K562 (cell line): ENCODE measurements at regions not wholly inside any gene's neighbourhood (a gene's known extent, or its start where the extent isn't known, plus 50 kb on each side); places are given as distances from the start of the nearest gene placed in this dataset.

Experiments
- ATAC-seq: fragments of 200-7000 bp; cut with Tn5 transposase; 3 replicates; pipeline ENCODE4 v1.9.1; 2020; ENCODE audit warnings: moderate library complexity
- BruUV-seq: library from RNA; stranded (reverse); fragments of 400-500 nt; replicated peaks from 2 replicates; lab custom pipeline; 2021; lab: Mats Ljungman, UMichigan
- CTCF ChIA-PET: fragments of 300-600 bp; formaldehyde crosslinking; extraction: SDS; loops from one replicate; lab custom pipeline; 2021; ENCODE audit warnings: low intra/inter-chr PET ratio; lab: Yijun Ruan, JAX
- POLR2A ChIA-PET: fragments of 300-600, 350-650 bp; sonication (Branson Sonifier 250); formaldehyde crosslinking; extraction: SDS; loops from one replicate; lab custom pipeline; 2021; ENCODE audit warnings: antibody characterized with exemption, inconsistent platforms; lab: Yijun Ruan, JAX
- DNase-seq, 4 experiments: peaks; one replicate each; pipeline versions ENCODE4 v3.0.0 to v3.0.0-alpha.2; 2011 to 2018; ENCODE audit warnings: low spot score in 3 of 4, mixed read lengths in 3 of 4; ENCODE audit errors: extremely low read depth in 1 of 4
- FAIRE-seq: peaks from 2 replicates; lab custom pipeline; 2011; peaks lifted over from hg19 to GRCh38; lab: Jason Lieb, UNC
- H2AFZ ChIP-seq: 2 replicates; pipeline ENCODE4 v1.6.0; 2011; ENCODE audit warnings: low read depth, low read length, control low read depth, inconsistent platforms
- H3K27ac ChIP-seq: fragments of 200-600 bp; 3 replicates; pipeline ENCODE4 v1.8.0; 2011; ENCODE audit warnings: low read depth, mild to moderate bottlenecking, control low read depth, inconsistent platforms, low read length, moderate library complexity, mixed read lengths; ENCODE audit errors: extremely low read depth
- H3K27me3 ChIP-seq, 2 experiments: fragments of 300-600 bp in 1 of 2; 2 replicates in 1 of 2; 3 replicates in 1 of 2; pipeline versions ENCODE4 v1.6.0 to v1.8.0; 2011; ENCODE audit warnings: inconsistent platforms in 2 of 2, low read length in 2 of 2, mild to moderate bottlenecking in 1 of 2, mixed read lengths in 1 of 2, moderate library complexity in 1 of 2; ENCODE audit not compliant: control insufficient read depth in 2 of 2, insufficient read depth in 2 of 2
- H3K36me3 ChIP-seq: fragments of 300-600 bp; 3 replicates; pipeline ENCODE4 v1.8.0; 2011; ENCODE audit warnings: mild to moderate bottlenecking, low read length, inconsistent platforms; ENCODE audit not compliant: control insufficient read depth, insufficient read depth
- H3K4me1 ChIP-seq, 2 experiments: fragments of 200-600 bp in 1 of 2; replicated peaks in 1 of 2; 2 replicates in 1 of 2; 3 replicates in 1 of 2; pipeline versions ENCODE4 v1.5.1 to v1.8.0; 2011; ENCODE audit warnings: inconsistent platforms in 2 of 2, low read length in 2 of 2, mild to moderate bottlenecking in 1 of 2, mixed read lengths in 1 of 2, moderate library complexity in 1 of 2; ENCODE audit not compliant: control insufficient read depth in 2 of 2, insufficient read depth in 2 of 2
- H3K4me2 ChIP-seq: 2 replicates; pipeline ENCODE4 v1.6.1; 2011; ENCODE audit warnings: low read length, control low read depth, inconsistent platforms, mixed read lengths; ENCODE audit not compliant: insufficient read depth
- H3K4me3 ChIP-seq: fragments of 200-600 bp; sonication (generic), shearing (Covaris generic); 2 replicates; pipeline ENCODE4 v1.5.1; 2016; ENCODE audit warnings: control low read depth, inconsistent platforms
- H3K79me2 ChIP-seq: fragments of 200-600 bp; 3 replicates; pipeline ENCODE4 v1.8.0; 2011; ENCODE audit warnings: low read length, inconsistent platforms; ENCODE audit not compliant: control insufficient read depth, insufficient read depth
- H3K9ac ChIP-seq, 2 experiments: 2 replicates each; pipeline versions ENCODE4 v1.6.0 to v1.6.1; 2011; ENCODE audit warnings: low read depth in 2 of 2, low read length in 2 of 2, control low read depth in 1 of 2, inconsistent platforms in 1 of 2, mild to moderate bottlenecking in 1 of 2, mixed read lengths in 1 of 2; ENCODE audit not compliant: insufficient read depth in 1 of 2
- H3K9me1 ChIP-seq: one replicate; pipeline ENCODE4 v1.6.0; 2011; ENCODE audit warnings: inconsistent platforms, mild to moderate bottlenecking, low read length, moderate library complexity; ENCODE audit not compliant: control insufficient read depth, insufficient read depth
- H3K9me3 ChIP-seq: replicated peaks from 2 replicates; pipeline ENCODE4 v1.5.1; 2011; ENCODE audit warnings: low read depth, low read length, inconsistent platforms; ENCODE audit not compliant: control insufficient read depth, insufficient read depth
- H4K20me1 ChIP-seq: replicated peaks from 2 replicates; pipeline ENCODE4 v1.6.1; 2011; ENCODE audit warnings: low read length, inconsistent platforms, mixed read lengths; ENCODE audit not compliant: control insufficient read depth, insufficient read depth
- CBX5 ChIP-seq: IDR thresholded peaks from 2 replicates; pipeline ENCODE4 v1.6.1; 2014; ENCODE audit warnings: low read depth, borderline replicate concordance
- HMG20A ChIP-seq: fragments of 450-650 bp; formaldehyde crosslinking; conservative IDR thresholded peaks from 2 replicates; pipeline ENCODE4 v1.4.0; 2020; ENCODE audit warnings: mild to moderate bottlenecking, mixed read lengths
- MIER1 ChIP-seq: fragments of 450-650 bp; IDR thresholded peaks from 2 replicates; pipeline ENCODE4 v1.6.1; 2016; ENCODE audit warnings: antibody characterized with exemption, mild to moderate bottlenecking, low read depth
- RB1 ChIP-seq: fragments of 450-650 bp; IDR thresholded peaks from 2 replicates; pipeline ENCODE4 v1.6.1; 2017; ENCODE audit warnings: low read depth, mild to moderate bottlenecking
- RNF2 ChIP-seq: sonication (generic); IDR thresholded peaks from 2 replicates; pipeline ENCODE4 v1.6.1; 2016
- THRAP3 ChIP-seq: fragments of 450-650 bp; IDR thresholded peaks from 2 replicates; pipeline ENCODE4 v1.6.1; 2016; ENCODE audit warnings: mild to moderate bottlenecking, inconsistent platforms, borderline replicate concordance
- ZEB2 ChIP-seq: fragments of 450-650 bp; IDR thresholded peaks from 2 replicates; pipeline ENCODE4 v1.6.1; 2016
- ZNF384 ChIP-seq: IDR thresholded peaks from 2 replicates; pipeline ENCODE4 v1.6.1; 2012; ENCODE audit warnings: low read depth, low read length, improper control_type of control experiment
- ZNF780A ChIP-seq: fragments of 250-450 bp; sonication (Bioruptor Pico); IDR thresholded peaks from 2 replicates; pipeline ENCODE4 v1.5.0; 2021; ENCODE audit warnings: mild to moderate bottlenecking
- WGBS: fragments of 100-300 bp; shearing (Covaris generic); methylation state at CpG from one replicate; pipeline ENCODE4 v1.1.6; 2016; ENCODE audit warnings: low coverage, mixed read lengths; ENCODE audit not compliant: insufficient coverage; ENCODE audit errors: missing lambda C conversion rate; 5-methylcytosine and 5-hydroxymethylcytosine counted together
- in situ Hi-C: fragments of 300-500 bp; cut with MboI; formaldehyde crosslinking; loops from 4 replicates; pipeline ENCODE4 v1.15.0; 2018; ENCODE audit warnings: inconsistent platforms, mixed read lengths
- intact Hi-C: fragments of 100-400 bp; cut with micrococcal nuclease; formaldehyde crosslinking; loops from 2 replicates; pipeline ENCODE4 v1.14.2; 2022
- TF ChIP-seq, protein P1 (sequence below): sonication (generic); formaldehyde crosslinking; IDR thresholded peaks from 2 replicates; pipeline ENCODE4 v1.4.0; 2020; ENCODE audit warnings: mild to moderate bottlenecking, missing genetic modification reagents
- TF ChIP-seq, protein P2 (sequence below), 2 experiments: fragments of 450-650 bp in 1 of 2; sonication (generic) in 1 of 2; formaldehyde crosslinking; conservative IDR thresholded peaks; 2 replicates each; pipeline versions ENCODE4 v1.4.0 to v1.8.1; 2020 to 2022; ENCODE audit warnings: mild to moderate bottlenecking in 1 of 2, missing genetic modification reagents in 1 of 2
- TF ChIP-seq, protein P3 (sequence below): fragments of 250-450 bp; sonication (Bioruptor Pico); IDR thresholded peaks from 2 replicates; pipeline ENCODE4 v1.5.0; 2022; ENCODE audit warnings: mild to moderate bottlenecking

DNA sequence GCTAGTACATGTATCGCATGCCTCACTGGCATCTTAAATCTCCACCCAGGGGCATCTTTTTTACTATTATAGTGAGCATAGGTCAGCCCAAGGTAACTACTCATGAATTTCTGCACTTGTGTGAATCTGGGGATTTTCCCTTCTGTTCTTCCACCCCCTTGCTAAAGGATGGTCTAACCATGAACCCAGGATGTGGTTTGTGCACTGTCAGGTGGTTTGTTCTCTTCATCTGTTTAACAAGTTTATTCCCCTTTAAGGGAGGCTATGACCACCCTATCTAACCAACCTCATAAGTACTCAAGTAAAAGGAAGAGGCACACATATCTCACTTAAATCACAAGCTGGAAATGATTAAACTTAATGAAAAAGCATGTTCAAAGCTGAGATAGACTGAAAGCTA, 243.0 kb downstream of the RPRM start:
- H3K9ac ChIP-seq, result no peak overlapping the region
- 0% methylated on average over 1 of the region's 1 CpG for WGBS
- no peaks in the 10 kb centered on the region for H4K20me1 ChIP-seq
- H2AFZ ChIP-seq, result no peak overlapping the region
- CTCF ChIA-PET, result no interaction called here
- no peak overlapping the region for H3K27ac ChIP-seq
- H3K27me3 ChIP-seq, result no peaks in the 10 kb centered on the region
- TF ChIP-seq, protein P1, sequence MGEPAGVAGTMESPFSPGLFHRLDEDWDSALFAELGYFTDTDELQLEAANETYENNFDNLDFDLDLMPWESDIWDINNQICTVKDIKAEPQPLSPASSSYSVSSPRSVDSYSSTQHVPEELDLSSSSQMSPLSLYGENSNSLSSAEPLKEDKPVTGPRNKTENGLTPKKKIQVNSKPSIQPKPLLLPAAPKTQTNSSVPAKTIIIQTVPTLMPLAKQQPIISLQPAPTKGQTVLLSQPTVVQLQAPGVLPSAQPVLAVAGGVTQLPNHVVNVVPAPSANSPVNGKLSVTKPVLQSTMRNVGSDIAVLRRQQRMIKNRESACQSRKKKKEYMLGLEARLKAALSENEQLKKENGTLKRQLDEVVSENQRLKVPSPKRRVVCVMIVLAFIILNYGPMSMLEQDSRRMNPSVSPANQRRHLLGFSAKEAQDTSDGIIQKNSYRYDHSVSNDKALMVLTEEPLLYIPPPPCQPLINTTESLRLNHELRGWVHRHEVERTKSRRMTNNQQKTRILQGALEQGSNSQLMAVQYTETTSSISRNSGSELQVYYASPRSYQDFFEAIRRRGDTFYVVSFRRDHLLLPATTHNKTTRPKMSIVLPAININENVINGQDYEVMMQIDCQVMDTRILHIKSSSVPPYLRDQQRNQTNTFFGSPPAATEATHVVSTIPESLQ, result no peak
- TF ChIP-seq THRAP3, result no peak
- no peak for TF ChIP-seq RNF2
- no peak for TF ChIP-seq ZNF780A
- no peak for TF ChIP-seq ZEB2
- no peak for TF ChIP-seq CBX5
- intact Hi-C loops, result no loop called here
- no peak overlapping the region for H3K4me3 ChIP-seq
- ATAC-seq, result no peak
- H3K9me3 ChIP-seq, result peaks cover 2% of the 10 kb centered on the region; the same call in 1 of the 2 replicates
- in situ Hi-C loops, result no loop called here
- H3K36me3 ChIP-seq, result no peaks in the 10 kb centered on the region
- POLR2A ChIA-PET, result no interaction called here
- FAIRE-seq, result no peak
- H3K79me2 ChIP-seq, result no peaks in the 10 kb centered on the region
- no peaks in the 10 kb centered on the region for H3K9me1 ChIP-seq
- H3K4me1 ChIP-seq, result no peaks in the 10 kb centered on the region
- no peak overlapping the region for H3K4me2 ChIP-seq
- BruUV-seq, result no TSS peak
- no peak for DNase-seq

DNA sequence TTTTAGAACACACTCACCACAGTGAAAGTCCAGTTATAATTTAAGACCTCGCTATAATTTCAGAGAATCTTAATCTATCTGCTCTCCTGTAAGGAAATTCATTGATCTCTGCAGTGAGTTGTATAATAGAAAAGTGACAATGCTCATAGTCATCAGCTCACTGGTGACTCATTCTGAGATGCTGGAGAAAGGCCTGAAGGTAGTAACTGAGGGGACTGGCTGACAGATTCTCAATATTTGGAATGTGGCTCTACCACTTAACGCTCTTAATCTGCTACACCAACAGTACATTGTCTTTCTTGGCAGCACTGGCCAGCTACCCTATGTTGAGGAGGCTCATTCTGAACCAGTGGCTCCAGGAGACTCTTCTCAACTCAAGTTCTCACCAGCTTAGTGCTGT, 246.1 kb downstream of the RPRM start:
- CTCF ChIA-PET, result no interaction called here
- TF ChIP-seq MIER1, result no peak
- TF ChIP-seq HMG20A, result no peak
- TF ChIP-seq RB1, result no peak
- no peak for TF ChIP-seq ZNF384
- TF ChIP-seq, protein P2, sequence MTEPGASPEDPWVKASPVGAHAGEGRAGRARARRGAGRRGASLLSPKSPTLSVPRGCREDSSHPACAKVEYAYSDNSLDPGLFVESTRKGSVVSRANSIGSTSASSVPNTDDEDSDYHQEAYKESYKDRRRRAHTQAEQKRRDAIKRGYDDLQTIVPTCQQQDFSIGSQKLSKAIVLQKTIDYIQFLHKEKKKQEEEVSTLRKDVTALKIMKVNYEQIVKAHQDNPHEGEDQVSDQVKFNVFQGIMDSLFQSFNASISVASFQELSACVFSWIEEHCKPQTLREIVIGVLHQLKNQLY (CRISPR knock-in tag; conservative IDR thresholded peaks at IDR 0.05), result no peak
- TF ChIP-seq, protein P3, sequence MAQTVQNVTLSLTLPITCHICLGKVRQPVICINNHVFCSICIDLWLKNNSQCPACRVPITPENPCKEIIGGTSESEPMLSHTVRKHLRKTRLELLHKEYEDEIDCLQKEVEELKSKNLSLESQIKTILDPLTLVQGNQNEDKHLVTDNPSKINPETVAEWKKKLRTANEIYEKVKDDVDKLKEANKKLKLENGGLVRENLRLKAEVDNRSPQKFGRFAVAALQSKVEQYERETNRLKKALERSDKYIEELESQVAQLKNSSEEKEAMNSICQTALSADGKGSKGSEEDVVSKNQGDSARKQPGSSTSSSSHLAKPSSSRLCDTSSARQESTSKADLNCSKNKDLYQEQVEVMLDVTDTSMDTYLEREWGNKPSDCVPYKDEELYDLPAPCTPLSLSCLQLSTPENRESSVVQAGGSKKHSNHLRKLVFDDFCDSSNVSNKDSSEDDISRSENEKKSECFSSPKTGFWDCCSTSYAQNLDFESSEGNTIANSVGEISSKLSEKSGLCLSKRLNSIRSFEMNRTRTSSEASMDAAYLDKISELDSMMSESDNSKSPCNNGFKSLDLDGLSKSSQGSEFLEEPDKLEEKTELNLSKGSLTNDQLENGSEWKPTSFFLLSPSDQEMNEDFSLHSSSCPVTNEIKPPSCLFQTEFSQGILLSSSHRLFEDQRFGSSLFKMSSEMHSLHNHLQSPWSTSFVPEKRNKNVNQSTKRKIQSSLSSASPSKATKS, result no peak

More for the DNA sequence above, 246.1 kb downstream of the RPRM start:
- H2AFZ ChIP-seq, result no peak overlapping the region
- no peaks in the 10 kb centered on the region for H3K36me3 ChIP-seq
- H3K9me1 ChIP-seq, result no peaks in the 10 kb centered on the region
- no peaks in the 10 kb centered on the region for H3K4me1 ChIP-seq
- BruUV-seq, result no TSS peak
- FAIRE-seq, result no peak
- H3K9me3 ChIP-seq, result 0 out of 2 replicates have a peak, but pooled peaks cover 2% of the 10 kb centered on the region
- no peak overlapping the region for H3K4me3 ChIP-seq
- POLR2A ChIA-PET, result no interaction called here
- H3K27ac ChIP-seq, result no peak overlapping the region
- H4K20me1 ChIP-seq, result no peaks in the 10 kb centered on the region
- no peaks in the 10 kb centered on the region for H3K79me2 ChIP-seq
- in situ Hi-C loops, result no loop called here
- no peak overlapping the region for H3K9ac ChIP-seq
- H3K27me3 ChIP-seq, result no peaks in the 10 kb centered on the region
- intact Hi-C loops, result no loop called here
- 0% methylated on average over 2 of the region's 2 CpGs for WGBS
- no peak for ATAC-seq
- no peak overlapping the region for H3K4me2 ChIP-seq
- DNase-seq, result no peak
